ENCODE measurements at regions not wholly inside any gene's neighbourhood (a gene's known extent, or its start where the extent isn't known, plus 50 kb on each side); places are given as distances from the start of the nearest gene placed in this dataset.
A peak's percentile ranks its signal among the peaks of the same experiment; 100 is the strongest.

DNA sequence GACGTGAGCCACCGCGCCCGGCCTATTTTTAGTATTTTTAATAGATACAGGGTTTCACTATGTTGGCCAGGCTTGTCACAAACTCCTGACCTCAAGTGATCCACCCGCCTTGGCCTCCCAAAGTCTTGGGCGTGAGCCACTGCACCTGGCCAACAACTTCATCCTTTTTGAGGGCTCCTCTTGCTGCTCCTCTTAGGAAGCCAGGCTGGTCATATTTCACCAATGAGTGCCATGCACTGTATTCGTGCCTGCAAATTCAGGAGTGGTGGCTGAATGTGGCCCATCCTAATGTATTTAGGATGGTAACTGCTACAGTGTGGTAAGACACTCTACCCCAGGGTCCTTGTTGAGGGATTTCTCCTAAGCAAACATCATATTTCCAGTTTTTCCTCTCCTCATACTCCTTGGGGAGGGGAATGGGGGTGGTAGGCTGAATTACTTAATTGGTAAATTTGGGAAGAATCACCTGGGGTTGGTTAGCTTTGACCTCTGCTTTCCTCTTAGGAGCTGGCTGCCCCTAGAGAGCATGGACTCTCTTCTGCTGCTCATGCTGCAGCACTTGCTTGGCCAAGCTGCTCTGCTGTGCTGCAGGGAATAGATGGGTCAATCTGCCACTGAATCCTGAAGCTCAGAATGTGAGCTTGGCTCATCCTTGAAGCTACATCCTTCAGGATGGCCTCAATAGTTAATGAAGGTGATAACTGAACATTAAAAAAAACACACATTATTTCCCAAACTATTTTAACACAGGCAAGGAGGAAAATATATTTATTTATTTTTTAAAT is 167.4 kb downstream of the HS3ST1 start:
- intact Hi-C loops (cut with DNase I), result no loop called here
- DNase-seq (ENCODE audit: extremely low spot score in 2 of 2), result no peak
- TF ChIP-seq POLR2AphosphoS5 (IDR thresholded peaks at IDR 0.05; ENCODE audit: insufficient read depth in 1 of 2, low read depth in 1 of 2) (no peak), POLR2A (IDR thresholded peaks at IDR 0.05) (no peak)
- TF ChIP-seq, protein P1, sequence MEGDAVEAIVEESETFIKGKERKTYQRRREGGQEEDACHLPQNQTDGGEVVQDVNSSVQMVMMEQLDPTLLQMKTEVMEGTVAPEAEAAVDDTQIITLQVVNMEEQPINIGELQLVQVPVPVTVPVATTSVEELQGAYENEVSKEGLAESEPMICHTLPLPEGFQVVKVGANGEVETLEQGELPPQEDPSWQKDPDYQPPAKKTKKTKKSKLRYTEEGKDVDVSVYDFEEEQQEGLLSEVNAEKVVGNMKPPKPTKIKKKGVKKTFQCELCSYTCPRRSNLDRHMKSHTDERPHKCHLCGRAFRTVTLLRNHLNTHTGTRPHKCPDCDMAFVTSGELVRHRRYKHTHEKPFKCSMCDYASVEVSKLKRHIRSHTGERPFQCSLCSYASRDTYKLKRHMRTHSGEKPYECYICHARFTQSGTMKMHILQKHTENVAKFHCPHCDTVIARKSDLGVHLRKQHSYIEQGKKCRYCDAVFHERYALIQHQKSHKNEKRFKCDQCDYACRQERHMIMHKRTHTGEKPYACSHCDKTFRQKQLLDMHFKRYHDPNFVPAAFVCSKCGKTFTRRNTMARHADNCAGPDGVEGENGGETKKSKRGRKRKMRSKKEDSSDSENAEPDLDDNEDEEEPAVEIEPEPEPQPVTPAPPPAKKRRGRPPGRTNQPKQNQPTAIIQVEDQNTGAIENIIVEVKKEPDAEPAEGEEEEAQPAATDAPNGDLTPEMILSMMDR (IDR thresholded peaks at IDR 0.05), result no peak
- no peaks in the 10 kb centered on the region for H3K9me3 ChIP-seq
- no peaks in the 10 kb centered on the region for H3K36me3 ChIP-seq
- H3K4me3 ChIP-seq, result no peak overlapping the region
- no peaks in the 10 kb centered on the region for H3K27me3 ChIP-seq
- no peak overlapping the region for H3K27ac ChIP-seq
- H3K4me1 ChIP-seq, result no peaks in the 10 kb centered on the region

DNA sequence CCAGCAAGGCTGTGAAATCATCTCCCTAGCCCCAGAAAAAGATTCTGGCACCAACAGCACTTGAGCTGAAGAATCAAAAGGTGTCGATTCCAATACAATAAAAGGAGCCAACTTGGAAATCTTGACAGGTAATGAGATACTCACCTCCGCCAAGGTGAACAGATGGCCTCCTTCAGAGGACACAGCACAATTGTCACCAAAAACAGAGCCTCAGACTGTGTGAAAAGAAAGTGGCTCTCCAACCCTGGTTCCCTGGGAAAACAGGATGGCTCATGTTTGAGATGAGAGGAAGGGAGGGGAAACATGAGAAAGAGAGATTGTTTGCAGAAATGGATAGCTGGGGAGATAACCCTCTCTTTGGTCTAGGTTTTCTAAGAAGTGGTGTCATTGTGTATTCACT is 168.9 kb downstream of the HS3ST1 start:
- Histone ChIP-seq H3K4me3 (no peak overlapping the region), H3K4me1 (no peaks in the 10 kb centered on the region), H3K9me3 (no peaks in the 10 kb centered on the region), H3K36me3 (no peaks in the 10 kb centered on the region), H3K27me3 (no peaks in the 10 kb centered on the region), H3K27ac (no peak overlapping the region)
- no peak for TF ChIP-seq POLR2AphosphoS5 (IDR thresholded peaks at IDR 0.05; ENCODE audit: insufficient read depth in 1 of 2, low read depth in 1 of 2)
- TF ChIP-seq, protein P1 (IDR thresholded peaks at IDR 0.05), result no peak
- no peak for TF ChIP-seq POLR2A (IDR thresholded peaks at IDR 0.05)
- intact Hi-C loops (cut with DNase I), result no loop called here
- DNase-seq (ENCODE audit: extremely low spot score in 2 of 2), result no peak

GRCh38 chr4:11252149-11252548 is 176.5 kb downstream of the HS3ST1 start:
- Histone ChIP-seq H3K9me3 (no peaks in the 10 kb centered on the region), H3K36me3 (no peaks in the 10 kb centered on the region), H3K4me1 (no peaks in the 10 kb centered on the region), H3K4me3 (no peak overlapping the region), H3K27ac (no peak overlapping the region), H3K27me3 (no peaks in the 10 kb centered on the region)
- no peak for TF ChIP-seq POLR2AphosphoS5 (IDR thresholded peaks at IDR 0.05; ENCODE audit: insufficient read depth in 1 of 2, low read depth in 1 of 2)
- no peak for TF ChIP-seq POLR2A (IDR thresholded peaks at IDR 0.05)
- TF ChIP-seq, protein P1 (IDR thresholded peaks at IDR 0.05), result no peak
- DNase-seq (ENCODE audit: extremely low spot score in 2 of 2), result no peak
- intact Hi-C loops (cut with DNase I), result no loop called here

- TF ChIP-seq POLR2AphosphoS5 (IDR thresholded peaks at IDR 0.05; ENCODE audit: insufficient read depth in 1 of 2, low read depth in 1 of 2) (no peak), POLR2A (IDR thresholded peaks at IDR 0.05) (no peak)
- TF ChIP-seq, protein P1 (IDR thresholded peaks at IDR 0.05), result no peak
- no peaks in the 10 kb centered on the region for H3K27me3 ChIP-seq
- no peak overlapping the region for H3K4me3 ChIP-seq
- DNase-seq (ENCODE audit: extremely low spot score in 2 of 2), result no peak
- no peak overlapping the region for H3K27ac ChIP-seq
- H3K9me3 ChIP-seq, result no peaks in the 10 kb centered on the region
- intact Hi-C loops (cut with DNase I), result no loop called here
- H3K36me3 ChIP-seq, result no peaks in the 10 kb centered on the region
- no peaks in the 10 kb centered on the region for H3K4me1 ChIP-seq
These were observed 178.2 kb downstream of the HS3ST1 start for GRCh38 chr4:11250510-11250909.

DNA sequence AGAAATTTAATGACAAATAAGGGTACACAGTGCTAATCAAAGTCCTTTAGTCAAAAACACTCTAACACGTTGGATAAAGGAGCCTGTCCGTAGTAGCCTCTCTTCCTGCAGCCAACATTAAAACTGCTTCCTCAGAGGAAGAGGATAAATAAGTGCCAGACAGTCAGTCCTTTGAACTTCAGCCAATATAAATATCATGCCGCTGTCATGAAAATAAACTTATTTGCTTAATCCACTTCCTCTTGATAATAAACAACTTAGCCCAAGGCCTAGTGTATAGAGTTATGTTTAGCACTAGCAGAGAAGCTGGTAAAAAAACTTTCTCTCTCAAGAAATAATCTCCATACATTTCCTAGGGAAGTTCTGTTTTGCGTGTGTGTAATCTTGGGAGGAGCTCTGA is 196.7 kb downstream of the HS3ST1 start:
- peak in 1 of 2 donors; percentile 30 for TF ChIP-seq POLR2AphosphoS5 (IDR thresholded peaks at IDR 0.05; ENCODE audit: insufficient read depth in 1 of 2, low read depth in 1 of 2)
- TF ChIP-seq, protein P1 (IDR thresholded peaks at IDR 0.05), result no peak
- no peak for DNase-seq (ENCODE audit: extremely low spot score in 2 of 2)
- no peak overlapping the region for H3K27ac ChIP-seq
- intact Hi-C loops (cut with DNase I), result no loop called here
- no peak overlapping the region for H3K4me3 ChIP-seq
- no peaks in the 10 kb centered on the region for H3K36me3 ChIP-seq
- no peaks in the 10 kb centered on the region for H3K27me3 ChIP-seq
- H3K9me3 ChIP-seq, result no peaks in the 10 kb centered on the region
- no peaks in the 10 kb centered on the region for H3K4me1 ChIP-seq
